Central memory CD8-positive, alpha-beta T cell (primary cell): ENCODE measurements at regions not wholly inside any gene's neighbourhood (a gene's known extent, or its start where the extent isn't known, plus 50 kb on each side); places are given as distances from the start of the nearest gene placed in this dataset.

ENCODE experiments used
- ATAC-seq: fragments of 150-1000 bp; cut with Tn5 transposase; replicated peaks from 2 replicates; pipeline ENCODE4 v1.10.0; 2022; ENCODE audit warnings: mild to moderate bottlenecking, moderate FRiP score, moderate number of reproducible peaks; ENCODE audit not compliant: poor library complexity, severe bottlenecking; ENCODE audit errors: extremely low read depth
- DNase-seq, 2 donors: peaks; one replicate each; pipeline ENCODE4 v3.0.0; 2021; ENCODE audit warnings: low spot score in 2 of 2
- H3K27ac Mint-ChIP-seq: one replicate; pipeline ENCODE4 v1.8.0; 2022; ENCODE audit warnings: low read depth, mild to moderate bottlenecking, moderate library complexity, mixed read lengths
- H3K27me3 Mint-ChIP-seq: one replicate; pipeline ENCODE4 v1.8.0; 2022; ENCODE audit warnings: mixed read lengths
- H3K36me3 Mint-ChIP-seq: one replicate; pipeline ENCODE4 v1.8.0; 2022; ENCODE audit warnings: mild to moderate bottlenecking, moderate library complexity, mixed read lengths; ENCODE audit not compliant: insufficient read depth
- H3K4me1 Mint-ChIP-seq: one replicate; pipeline ENCODE4 v1.8.0; 2022; ENCODE audit warnings: mixed read lengths
- H3K4me3 Mint-ChIP-seq: one replicate; pipeline ENCODE4 v1.8.0; 2022; ENCODE audit warnings: mild to moderate bottlenecking, moderate library complexity, mixed read lengths
- H3K9me3 Mint-ChIP-seq: one replicate; pipeline ENCODE4 v1.8.0; 2022; ENCODE audit warnings: mixed read lengths

DNA sequence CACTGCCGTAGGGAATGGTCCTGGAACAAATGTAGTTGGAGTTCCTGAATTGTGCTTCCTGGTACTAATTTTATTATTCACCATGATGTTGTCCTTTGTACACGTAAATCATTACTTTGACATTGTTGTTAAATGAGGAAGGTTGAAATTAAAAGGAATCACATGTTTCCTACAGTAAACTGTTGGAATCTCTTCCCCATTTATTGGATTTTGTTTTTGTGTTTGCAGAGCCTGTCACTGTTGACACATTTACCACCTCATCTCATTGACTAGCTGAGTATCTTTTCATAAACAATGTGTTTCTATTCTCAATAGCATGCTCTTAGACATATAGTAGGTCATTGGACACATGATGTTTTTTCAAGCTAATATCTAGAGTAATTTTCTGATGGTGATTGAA lies 1012.5 kb downstream of the NR2F1-AS1 start:
- no peak overlapping the region for H3K4me3 Mint-ChIP-seq
- no peaks in the 10 kb centered on the region for H3K4me1 Mint-ChIP-seq
- no peaks in the 10 kb centered on the region for H3K27me3 Mint-ChIP-seq
- no peak overlapping the region for H3K27ac Mint-ChIP-seq
- H3K36me3 Mint-ChIP-seq, result no peaks in the 10 kb centered on the region
- H3K9me3 Mint-ChIP-seq, result no peaks in the 10 kb centered on the region
- DNase-seq (no peak), ATAC-seq (no peak)

DNA sequence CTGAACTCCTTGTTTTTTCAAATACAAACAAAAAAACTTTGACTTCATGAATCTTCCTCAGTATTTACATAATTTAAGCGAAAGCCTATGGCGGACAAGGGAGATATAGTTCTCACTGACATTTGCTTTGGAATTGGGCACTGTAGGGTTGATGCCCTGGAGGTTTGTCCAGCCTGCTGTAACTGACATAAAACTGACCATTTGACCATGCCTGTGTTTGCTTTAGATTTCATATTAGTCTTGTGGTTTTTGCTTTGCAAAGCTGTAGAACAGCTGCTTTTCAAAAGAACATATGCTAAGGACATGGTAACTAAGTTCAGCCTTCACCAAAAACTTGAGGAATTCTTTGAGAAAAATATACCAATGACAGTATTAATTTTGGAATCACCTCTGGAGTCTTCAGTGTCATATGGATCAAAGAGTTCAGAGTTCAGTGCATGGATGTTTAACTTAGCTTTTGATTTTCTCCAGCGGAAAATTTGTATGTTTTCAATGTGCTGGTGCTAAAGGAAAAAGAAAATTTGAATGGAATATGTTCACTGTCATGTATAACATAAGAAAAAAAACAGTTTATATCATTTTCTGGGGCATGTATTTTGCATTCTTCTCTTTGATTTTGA lies 1013.1 kb downstream of the NR2F1-AS1 start:
- ATAC-seq, result no peak
- H3K27me3 Mint-ChIP-seq, result no peaks in the 10 kb centered on the region
- H3K4me3 Mint-ChIP-seq, result no peak overlapping the region
- no peak overlapping the region for H3K27ac Mint-ChIP-seq
- H3K36me3 Mint-ChIP-seq, result no peaks in the 10 kb centered on the region
- DNase-seq, result no peak
- no peaks in the 10 kb centered on the region for H3K9me3 Mint-ChIP-seq
- H3K4me1 Mint-ChIP-seq, result no peaks in the 10 kb centered on the region

DNA sequence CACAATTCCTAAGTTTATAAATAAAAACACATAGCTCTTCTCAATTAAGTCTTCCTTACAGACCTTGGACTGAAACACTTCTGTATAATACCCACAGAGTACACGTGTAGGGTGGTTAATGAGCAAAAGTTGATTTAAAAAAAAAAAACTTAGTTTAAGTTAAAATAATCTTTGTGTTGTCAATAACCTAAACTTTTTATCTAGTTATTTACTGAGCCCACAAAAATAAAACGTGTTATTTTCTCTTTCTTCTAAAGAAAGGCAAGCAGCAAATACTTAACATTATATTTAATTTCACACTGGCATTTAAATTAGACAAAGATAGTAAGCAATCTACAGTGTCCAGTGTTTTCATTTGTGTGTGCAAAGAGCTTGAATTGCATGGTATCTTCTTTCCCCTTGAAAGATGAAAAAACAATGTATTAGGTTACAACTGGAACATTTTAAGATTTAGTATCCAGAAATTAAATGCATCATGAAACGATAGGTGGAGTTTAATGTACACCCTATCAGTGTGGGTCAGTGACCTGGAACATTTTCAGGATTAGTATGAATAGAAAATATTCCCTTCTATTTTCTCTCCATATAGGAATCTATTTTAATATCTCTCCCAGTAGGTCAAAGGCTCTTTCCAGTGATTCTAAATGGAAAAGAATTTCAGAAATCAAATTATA lies 1014.8 kb downstream of the NR2F1-AS1 start:
- Mint-ChIP-seq H3K4me1 (no peaks in the 10 kb centered on the region), H3K9me3 (no peaks in the 10 kb centered on the region), H3K36me3 (no peaks in the 10 kb centered on the region), H3K4me3 (no peak overlapping the region), H3K27ac (no peak overlapping the region), H3K27me3 (no peaks in the 10 kb centered on the region)
- no peak for DNase-seq
- ATAC-seq, result no peak

DNA sequence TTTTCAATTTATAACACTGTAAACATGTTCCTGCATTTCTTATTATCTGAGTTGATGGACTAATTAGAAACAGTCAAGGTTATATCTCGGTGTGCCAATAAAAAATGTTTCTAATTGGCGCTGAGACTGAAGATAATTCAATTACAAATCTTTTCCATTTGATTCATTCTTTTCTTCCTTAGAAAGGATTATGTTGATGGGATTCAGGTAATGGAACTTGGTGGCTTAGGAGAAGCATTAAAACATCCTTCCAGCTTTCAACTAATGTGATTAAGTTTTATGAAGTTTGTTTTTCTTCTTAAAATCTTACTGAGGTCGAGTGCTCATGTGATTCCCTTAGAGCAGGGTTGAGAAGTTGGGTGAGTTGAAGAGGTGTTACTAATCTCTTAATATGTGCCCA lies 1015.3 kb downstream of the NR2F1-AS1 start:
- no peaks in the 10 kb centered on the region for H3K36me3 Mint-ChIP-seq
- ATAC-seq, result no peak
- H3K27ac Mint-ChIP-seq, result no peak overlapping the region

DNA sequence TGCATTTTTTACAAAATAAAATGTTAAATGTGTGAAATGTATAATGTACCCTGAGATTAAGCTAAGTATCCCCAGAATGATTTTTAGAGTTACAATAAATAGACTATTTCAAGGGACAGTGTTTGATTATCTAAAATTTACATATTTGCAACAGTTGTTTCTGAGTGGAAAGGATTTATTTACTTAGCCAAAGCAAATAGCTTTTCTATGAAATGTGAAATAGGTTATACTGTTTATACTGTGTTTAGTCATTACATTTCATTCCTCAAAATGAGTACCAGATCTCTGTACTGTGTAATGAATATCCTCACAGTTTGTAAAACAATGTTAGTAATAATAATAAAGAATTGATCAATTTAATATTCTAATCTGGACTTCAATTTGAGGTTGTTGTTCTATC lies 1019.0 kb downstream of the NR2F1-AS1 start:
- DNase-seq (no peak), ATAC-seq (no peak)
- Mint-ChIP-seq H3K4me3 (no peak overlapping the region), H3K4me1 (no peaks in the 10 kb centered on the region), H3K36me3 (no peaks in the 10 kb centered on the region), H3K27me3 (no peaks in the 10 kb centered on the region), H3K9me3 (no peaks in the 10 kb centered on the region), H3K27ac (no peak overlapping the region)

More for the DNA sequence above, 1015.3 kb downstream of the NR2F1-AS1 start:
- Mint-ChIP-seq H3K4me3 (no peak overlapping the region), H3K9me3 (no peaks in the 10 kb centered on the region), H3K4me1 (no peaks in the 10 kb centered on the region), H3K27me3 (no peaks in the 10 kb centered on the region)
- no peak for DNase-seq

DNA sequence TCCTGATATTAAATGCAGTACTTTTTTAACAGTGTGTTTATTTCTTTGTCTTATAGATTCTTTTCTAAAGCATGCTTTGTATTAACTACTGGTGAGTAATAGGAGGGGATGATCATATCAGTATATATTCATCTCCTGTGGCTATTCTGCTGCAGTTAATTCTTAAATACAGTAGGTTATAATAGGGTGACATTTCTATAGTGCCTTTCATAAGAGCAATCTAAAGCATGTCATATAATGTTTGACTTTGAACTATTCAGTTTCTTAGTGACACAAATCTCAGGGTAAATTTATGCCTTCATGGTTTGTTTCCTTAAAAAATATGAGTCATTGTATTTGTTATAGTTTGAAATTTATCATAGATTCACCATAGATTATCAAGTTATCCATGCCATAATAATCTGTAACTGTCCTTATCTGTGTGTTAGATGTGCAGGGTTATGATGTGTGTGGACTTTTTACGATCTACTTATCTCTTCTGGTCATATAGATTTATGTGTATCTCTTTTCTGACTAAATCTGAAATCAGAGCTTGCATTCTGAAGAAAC lies 1019.5 kb downstream of the NR2F1-AS1 start:
- Mint-ChIP-seq H3K27me3 (no peaks in the 10 kb centered on the region), H3K9me3 (peaks cover 5% of the 10 kb centered on the region)

DNA sequence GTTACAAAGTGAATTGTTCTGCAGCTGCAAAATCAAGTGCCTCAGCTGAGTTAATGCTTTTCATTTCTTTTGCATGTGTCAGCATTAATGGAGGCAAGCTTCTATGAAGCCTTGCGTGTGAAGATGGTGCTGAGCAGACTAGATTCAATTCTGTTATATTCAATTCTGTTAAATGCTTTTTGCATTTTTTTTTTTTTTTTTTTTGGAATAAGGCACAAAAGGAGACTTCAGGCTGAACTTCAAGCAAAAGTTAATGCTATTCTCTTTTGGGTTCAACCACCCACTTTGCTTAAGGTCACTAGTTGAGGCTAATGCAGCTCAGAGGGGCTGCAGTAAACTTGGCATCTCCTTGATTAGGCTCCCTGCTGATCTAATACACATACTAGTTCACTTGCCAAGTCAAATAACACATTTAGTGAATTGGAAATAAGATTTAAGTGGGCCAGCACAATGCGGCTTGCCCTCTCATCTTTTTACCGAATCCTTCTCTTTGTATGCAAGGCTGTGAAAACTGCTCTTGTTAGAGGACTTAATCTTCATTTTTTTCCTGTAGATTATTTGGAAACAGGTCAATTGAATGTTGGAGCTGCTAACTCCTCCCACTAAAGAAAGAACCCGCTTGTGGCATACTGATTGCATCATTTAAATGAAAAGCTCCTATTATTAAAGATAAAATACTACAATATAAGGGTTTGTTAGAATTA lies 1020.2 kb downstream of the NR2F1-AS1 start:
- H3K4me1 Mint-ChIP-seq, result no peaks in the 10 kb centered on the region
- DNase-seq (no peak), ATAC-seq (no peak)
- no peaks in the 10 kb centered on the region for H3K36me3 Mint-ChIP-seq
- H3K27me3 Mint-ChIP-seq, result no peaks in the 10 kb centered on the region
- no peak overlapping the region for H3K4me3 Mint-ChIP-seq
- H3K9me3 Mint-ChIP-seq, result peaks cover 8% of the 10 kb centered on the region
- H3K27ac Mint-ChIP-seq, result no peak overlapping the region

More for the DNA sequence above, 1019.5 kb downstream of the NR2F1-AS1 start:
- no peaks in the 10 kb centered on the region for H3K4me1 Mint-ChIP-seq
- ATAC-seq (no peak), DNase-seq (no peak)
- H3K27ac Mint-ChIP-seq, result no peak overlapping the region
- no peak overlapping the region for H3K4me3 Mint-ChIP-seq
- no peaks in the 10 kb centered on the region for H3K36me3 Mint-ChIP-seq

DNA sequence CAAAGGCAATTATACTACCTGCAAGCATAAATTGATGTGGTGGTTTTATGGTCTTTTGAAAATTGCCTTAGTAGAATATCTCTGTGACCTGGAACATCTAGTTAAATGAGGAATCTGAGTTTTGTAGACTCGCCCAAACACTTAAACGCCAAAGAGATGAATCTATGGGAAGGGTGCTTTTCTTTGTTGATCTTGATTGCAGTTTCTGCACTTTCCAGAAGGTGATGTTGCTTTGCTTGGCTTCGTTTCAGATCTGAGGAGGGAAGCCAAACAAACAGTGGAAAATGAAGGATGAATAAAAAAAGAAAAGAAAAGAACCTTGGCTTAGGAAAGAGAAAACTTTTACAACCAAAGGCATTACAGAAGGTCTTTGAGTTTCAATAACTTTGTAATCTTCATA lies 1021.2 kb downstream of the NR2F1-AS1 start:
- Mint-ChIP-seq H3K27me3 (no peaks in the 10 kb centered on the region), H3K27ac (no peak overlapping the region), H3K36me3 (no peaks in the 10 kb centered on the region), H3K9me3 (peaks cover 8% of the 10 kb centered on the region), H3K4me3 (no peak overlapping the region), H3K4me1 (no peaks in the 10 kb centered on the region)
- DNase-seq (no peak), ATAC-seq (no peak)

DNA sequence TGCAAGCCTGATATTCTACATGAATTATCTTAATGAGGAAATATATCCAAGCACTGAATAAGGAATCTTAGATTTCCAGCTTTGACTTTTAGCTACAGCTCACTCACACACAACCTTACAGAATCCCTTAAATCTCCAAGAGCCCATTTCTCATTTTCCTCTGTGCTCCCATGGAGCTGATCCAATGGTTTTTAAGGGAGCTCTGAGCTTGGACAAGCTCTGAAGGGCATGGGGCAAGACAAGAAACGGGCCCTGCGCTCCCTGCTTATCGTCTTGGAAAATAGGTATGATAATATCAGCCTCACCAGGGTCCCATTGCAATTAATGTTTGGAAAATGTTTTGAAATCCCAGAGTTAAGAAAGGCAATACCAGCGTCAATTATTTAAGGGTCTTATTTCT lies 1021.7 kb downstream of the NR2F1-AS1 start:
- H3K9me3 Mint-ChIP-seq, result peaks cover 8% of the 10 kb centered on the region
- no peak for ATAC-seq
- no peak overlapping the region for H3K27ac Mint-ChIP-seq
- no peak for DNase-seq
- H3K4me3 Mint-ChIP-seq, result no peak overlapping the region
- no peaks in the 10 kb centered on the region for H3K36me3 Mint-ChIP-seq
- no peaks in the 10 kb centered on the region for H3K4me1 Mint-ChIP-seq
- no peaks in the 10 kb centered on the region for H3K27me3 Mint-ChIP-seq

DNA sequence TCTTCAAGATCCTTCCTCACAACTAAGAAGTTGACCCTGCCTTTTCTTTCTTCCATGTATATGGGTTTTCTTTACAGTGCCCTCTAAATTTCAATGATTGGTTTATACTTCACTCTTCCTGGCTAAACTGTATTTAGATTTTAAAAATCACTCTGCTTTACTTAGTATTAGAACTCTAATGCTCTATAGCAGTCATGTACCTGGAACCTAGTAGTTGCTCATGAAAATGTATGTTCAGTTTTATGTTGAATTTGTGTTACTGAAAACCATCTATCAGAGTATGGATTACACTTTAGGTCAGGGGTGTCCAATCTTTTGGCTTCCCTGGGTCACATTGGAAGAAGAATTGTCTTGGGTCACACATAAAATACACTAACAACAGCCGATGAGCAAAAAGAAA lies 1024.3 kb downstream of the NR2F1-AS1 start:
- Mint-ChIP-seq H3K4me1 (no peaks in the 10 kb centered on the region), H3K9me3 (peaks cover 13% of the 10 kb centered on the region), H3K4me3 (no peak overlapping the region), H3K27me3 (no peaks in the 10 kb centered on the region), H3K36me3 (no peaks in the 10 kb centered on the region), H3K27ac (no peak overlapping the region)
- no peak for ATAC-seq
- no peak for DNase-seq

DNA sequence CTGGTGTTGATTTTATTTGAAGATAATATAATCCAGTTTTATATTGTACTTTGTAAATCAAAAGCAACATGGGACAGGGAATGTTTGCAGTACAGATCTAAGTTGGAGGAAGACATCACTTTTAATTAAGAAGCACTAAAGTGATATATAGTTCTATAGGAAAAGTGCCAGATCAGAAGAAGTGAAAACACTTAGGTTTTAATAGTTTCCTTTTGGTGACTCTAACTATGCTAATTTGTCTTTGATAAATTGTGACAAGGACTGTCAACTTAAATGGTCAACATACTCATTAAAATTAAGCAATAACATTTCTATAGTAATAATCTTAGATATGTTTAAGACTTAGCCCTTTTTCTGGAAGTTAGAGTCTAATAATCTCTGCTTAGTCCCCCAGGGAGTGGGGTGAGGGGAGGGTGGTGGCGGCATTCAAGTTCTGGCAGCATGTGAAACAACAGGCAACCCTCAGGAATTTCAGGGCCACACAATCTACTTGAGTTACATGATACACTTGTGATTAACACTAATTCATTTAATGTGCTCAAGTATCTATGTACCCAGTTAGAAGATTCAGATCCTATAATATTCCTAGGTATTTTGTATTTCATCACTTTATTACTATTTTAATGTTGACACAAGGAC lies 1026.5 kb downstream of the NR2F1-AS1 start:
- ATAC-seq (no peak), DNase-seq (no peak)
- Mint-ChIP-seq H3K36me3 (no peaks in the 10 kb centered on the region), H3K4me3 (no peak overlapping the region), H3K9me3 (peaks cover 13% of the 10 kb centered on the region), H3K4me1 (no peaks in the 10 kb centered on the region), H3K27me3 (no peaks in the 10 kb centered on the region), H3K27ac (no peak overlapping the region)

DNA sequence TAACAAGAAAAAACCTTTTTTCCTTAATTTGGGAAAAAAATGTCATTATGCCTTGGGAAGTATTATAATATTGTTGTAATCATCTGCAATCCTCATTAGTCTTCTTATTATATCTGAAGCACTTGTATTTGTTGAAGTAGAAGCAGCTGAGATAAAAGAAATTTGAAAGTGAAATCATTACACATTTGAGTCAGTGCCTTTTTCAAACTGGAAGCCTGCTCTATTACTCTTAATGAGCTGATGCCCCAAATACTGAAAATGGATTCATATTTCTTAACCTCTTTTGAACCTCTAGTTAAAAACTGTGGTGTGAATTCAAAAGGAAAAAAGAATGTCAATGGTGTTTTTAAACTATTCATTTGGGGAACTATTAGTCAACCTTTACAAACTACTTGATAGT lies 1027.7 kb downstream of the NR2F1-AS1 start:
- no peaks in the 10 kb centered on the region for H3K4me1 Mint-ChIP-seq
- DNase-seq (no peak), ATAC-seq (no peak)
- no peak overlapping the region for H3K27ac Mint-ChIP-seq
- no peaks in the 10 kb centered on the region for H3K36me3 Mint-ChIP-seq
- H3K4me3 Mint-ChIP-seq, result no peak overlapping the region
- H3K27me3 Mint-ChIP-seq, result no peaks in the 10 kb centered on the region
- peaks cover 19% of the 10 kb centered on the region for H3K9me3 Mint-ChIP-seq
